K562 (cell line): ENCODE measurements at regions not wholly inside any gene's neighbourhood (a gene's known extent, or its start where the extent isn't known, plus 50 kb on each side); places are given as distances from the start of the nearest gene placed in this dataset.

Source experiments
- ATAC-seq: fragments of 200-7000 bp; cut with Tn5 transposase; 3 replicates; pipeline ENCODE4 v1.9.1; 2020; ENCODE audit warnings: moderate library complexity
- BruUV-seq: library from RNA; stranded (reverse); fragments of 400-500 nt; replicated peaks from 2 replicates; lab custom pipeline; 2021; lab: Mats Ljungman, UMichigan
- CTCF ChIA-PET: fragments of 300-600 bp; formaldehyde crosslinking; extraction: SDS; loops from one replicate; lab custom pipeline; 2021; ENCODE audit warnings: low intra/inter-chr PET ratio; lab: Yijun Ruan, JAX
- POLR2A ChIA-PET: fragments of 300-600, 350-650 bp; sonication (Branson Sonifier 250); formaldehyde crosslinking; extraction: SDS; loops from one replicate; lab custom pipeline; 2021; ENCODE audit warnings: antibody characterized with exemption, inconsistent platforms; lab: Yijun Ruan, JAX
- DNase-seq, 4 experiments: peaks; one replicate each; pipeline versions ENCODE4 v3.0.0 to v3.0.0-alpha.2; 2011 to 2018; ENCODE audit warnings: low spot score in 3 of 4, mixed read lengths in 3 of 4; ENCODE audit errors: extremely low read depth in 1 of 4
- FAIRE-seq: peaks from 2 replicates; lab custom pipeline; 2011; peaks lifted over from hg19 to GRCh38; lab: Jason Lieb, UNC
- H2AFZ ChIP-seq: 2 replicates; pipeline ENCODE4 v1.6.0; 2011; ENCODE audit warnings: low read depth, low read length, control low read depth, inconsistent platforms
- H3K27ac ChIP-seq: fragments of 200-600 bp; 3 replicates; pipeline ENCODE4 v1.8.0; 2011; ENCODE audit warnings: low read depth, mild to moderate bottlenecking, control low read depth, inconsistent platforms, low read length, moderate library complexity, mixed read lengths; ENCODE audit errors: extremely low read depth
- H3K27me3 ChIP-seq, 2 experiments: fragments of 300-600 bp in 1 of 2; 2 replicates in 1 of 2; 3 replicates in 1 of 2; pipeline versions ENCODE4 v1.6.0 to v1.8.0; 2011; ENCODE audit warnings: inconsistent platforms in 2 of 2, low read length in 2 of 2, mild to moderate bottlenecking in 1 of 2, mixed read lengths in 1 of 2, moderate library complexity in 1 of 2; ENCODE audit not compliant: control insufficient read depth in 2 of 2, insufficient read depth in 2 of 2
- H3K36me3 ChIP-seq: fragments of 300-600 bp; 3 replicates; pipeline ENCODE4 v1.8.0; 2011; ENCODE audit warnings: mild to moderate bottlenecking, low read length, inconsistent platforms; ENCODE audit not compliant: control insufficient read depth, insufficient read depth
- H3K4me1 ChIP-seq, 2 experiments: fragments of 200-600 bp in 1 of 2; replicated peaks in 1 of 2; 2 replicates in 1 of 2; 3 replicates in 1 of 2; pipeline versions ENCODE4 v1.5.1 to v1.8.0; 2011; ENCODE audit warnings: inconsistent platforms in 2 of 2, low read length in 2 of 2, mild to moderate bottlenecking in 1 of 2, mixed read lengths in 1 of 2, moderate library complexity in 1 of 2; ENCODE audit not compliant: control insufficient read depth in 2 of 2, insufficient read depth in 2 of 2
- H3K4me2 ChIP-seq: 2 replicates; pipeline ENCODE4 v1.6.1; 2011; ENCODE audit warnings: low read length, control low read depth, inconsistent platforms, mixed read lengths; ENCODE audit not compliant: insufficient read depth
- H3K4me3 ChIP-seq: fragments of 200-600 bp; sonication (generic), shearing (Covaris generic); 2 replicates; pipeline ENCODE4 v1.5.1; 2016; ENCODE audit warnings: control low read depth, inconsistent platforms
- H3K79me2 ChIP-seq: fragments of 200-600 bp; 3 replicates; pipeline ENCODE4 v1.8.0; 2011; ENCODE audit warnings: low read length, inconsistent platforms; ENCODE audit not compliant: control insufficient read depth, insufficient read depth
- H3K9ac ChIP-seq, 2 experiments: 2 replicates each; pipeline versions ENCODE4 v1.6.0 to v1.6.1; 2011; ENCODE audit warnings: low read depth in 2 of 2, low read length in 2 of 2, control low read depth in 1 of 2, inconsistent platforms in 1 of 2, mild to moderate bottlenecking in 1 of 2, mixed read lengths in 1 of 2; ENCODE audit not compliant: insufficient read depth in 1 of 2
- H3K9me1 ChIP-seq: one replicate; pipeline ENCODE4 v1.6.0; 2011; ENCODE audit warnings: inconsistent platforms, mild to moderate bottlenecking, low read length, moderate library complexity; ENCODE audit not compliant: control insufficient read depth, insufficient read depth
- H3K9me3 ChIP-seq: replicated peaks from 2 replicates; pipeline ENCODE4 v1.5.1; 2011; ENCODE audit warnings: low read depth, low read length, inconsistent platforms; ENCODE audit not compliant: control insufficient read depth, insufficient read depth
- H4K20me1 ChIP-seq: replicated peaks from 2 replicates; pipeline ENCODE4 v1.6.1; 2011; ENCODE audit warnings: low read length, inconsistent platforms, mixed read lengths; ENCODE audit not compliant: control insufficient read depth, insufficient read depth
- DACH1 ChIP-seq: fragments of 450-650 bp; IDR thresholded peaks from 2 replicates; pipeline ENCODE4 v1.6.1; 2018; ENCODE audit not compliant: partially characterized antibody
- KAT7 ChIP-seq: sonication (generic); formaldehyde crosslinking; IDR thresholded peaks from 2 replicates; pipeline ENCODE4 v1.8.0; 2022; ENCODE audit warnings: missing genetic modification reagents, mild to moderate bottlenecking, borderline replicate concordance
- TBL1XR1 ChIP-seq, 2 experiments: IDR thresholded peaks; 2 replicates each; pipeline ENCODE4 v1.6.1; 2012; ENCODE audit warnings: improper control_type of control experiment in 2 of 2, low read length in 2 of 2, mild to moderate bottlenecking in 1 of 2
- TEAD4 ChIP-seq, 2 experiments: sonication (generic) in 1 of 2; formaldehyde crosslinking in 1 of 2; IDR thresholded peaks; 2 replicates each; pipeline versions ENCODE4 v1.6.1 to v1.8.0; 2012 to 2022; ENCODE audit warnings: borderline replicate concordance in 1 of 2, inconsistent platforms in 1 of 2, low read length in 1 of 2, mild to moderate bottlenecking in 1 of 2, missing genetic modification reagents in 1 of 2
- ZEB2 ChIP-seq: fragments of 450-650 bp; IDR thresholded peaks from 2 replicates; pipeline ENCODE4 v1.6.1; 2016
- ZNF239 ChIP-seq: fragments of 250-450 bp; sonication (Bioruptor Pico); IDR thresholded peaks from 2 replicates; pipeline ENCODE4 v1.4.0; 2020; ENCODE audit warnings: mild to moderate bottlenecking
- WGBS: fragments of 100-300 bp; shearing (Covaris generic); methylation state at CpG from one replicate; pipeline ENCODE4 v1.1.6; 2016; ENCODE audit warnings: low coverage, mixed read lengths; ENCODE audit not compliant: insufficient coverage; ENCODE audit errors: missing lambda C conversion rate; 5-methylcytosine and 5-hydroxymethylcytosine counted together
- in situ Hi-C: fragments of 300-500 bp; cut with MboI; formaldehyde crosslinking; loops from 4 replicates; pipeline ENCODE4 v1.15.0; 2018; ENCODE audit warnings: inconsistent platforms, mixed read lengths
- intact Hi-C: fragments of 100-400 bp; cut with micrococcal nuclease; formaldehyde crosslinking; loops from 2 replicates; pipeline ENCODE4 v1.14.2; 2022
- TF ChIP-seq, protein P1 (sequence below): sonication (generic); formaldehyde crosslinking; IDR thresholded peaks from 2 replicates; pipeline ENCODE4 v1.8.0; 2022; ENCODE audit warnings: mild to moderate bottlenecking, missing genetic modification reagents
- TF ChIP-seq, protein P2 (sequence below), 2 experiments: fragments of 450-650 bp; IDR thresholded peaks; 2 replicates each; pipeline ENCODE4 v1.6.1; 2016
- TF ChIP-seq, protein P3 (sequence below): fragments of 250-450 bp; sonication (Bioruptor Pico); IDR thresholded peaks from 2 replicates; pipeline ENCODE4 v1.9.0; 2021; ENCODE audit warnings: mild to moderate bottlenecking
- TF ChIP-seq, protein P4 (sequence below): fragments of 250-450 bp; sonication (Bioruptor Pico); IDR thresholded peaks from 2 replicates; pipeline ENCODE4 v1.4.0; 2020; ENCODE audit warnings: borderline replicate concordance

DNA sequence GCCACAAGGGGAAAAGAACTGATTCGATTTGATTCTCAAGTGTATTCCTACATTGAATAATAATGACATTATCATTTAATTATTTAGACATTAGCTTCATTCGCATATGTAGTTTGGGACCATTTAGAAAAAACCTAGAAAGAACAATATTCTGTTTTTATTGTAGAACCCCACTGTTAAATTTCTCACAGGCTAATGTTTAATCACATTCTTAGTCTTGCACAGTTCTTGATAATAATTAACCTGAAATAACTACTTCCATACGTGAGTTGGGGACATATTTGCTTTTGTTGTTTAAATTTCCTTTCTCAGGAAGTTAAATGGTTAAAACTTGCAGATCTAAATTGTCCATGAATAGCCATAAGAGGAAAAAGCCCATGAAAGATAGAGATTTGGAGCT, 275.2 kb downstream of the TFAP2B start:
- Histone ChIP-seq H3K4me1 (no peaks in the 10 kb centered on the region; a peak in 2 of 5 replicates), H2AFZ (no peak overlapping the region), H3K27ac (no peak overlapping the region), H3K9me1 (no peaks in the 10 kb centered on the region), H3K4me2 (no peak overlapping the region), H4K20me1 (no peaks in the 10 kb centered on the region), H3K9me3 (peaks cover 6% of the 10 kb centered on the region; the same call in 1 of the 2 replicates), H3K9ac (no peak overlapping the region), H3K4me3 (no peak overlapping the region), H3K79me2 (no peaks in the 10 kb centered on the region), H3K27me3 (no peaks in the 10 kb centered on the region), H3K36me3 (no peaks in the 10 kb centered on the region)
- ATAC-seq (no peak), FAIRE-seq (no peak), DNase-seq (no peak)
- POLR2A ChIA-PET, result no interaction called here
- intact Hi-C loops, result no loop called here
- CTCF ChIA-PET, result no interaction called here
- TF ChIP-seq, protein P1, sequence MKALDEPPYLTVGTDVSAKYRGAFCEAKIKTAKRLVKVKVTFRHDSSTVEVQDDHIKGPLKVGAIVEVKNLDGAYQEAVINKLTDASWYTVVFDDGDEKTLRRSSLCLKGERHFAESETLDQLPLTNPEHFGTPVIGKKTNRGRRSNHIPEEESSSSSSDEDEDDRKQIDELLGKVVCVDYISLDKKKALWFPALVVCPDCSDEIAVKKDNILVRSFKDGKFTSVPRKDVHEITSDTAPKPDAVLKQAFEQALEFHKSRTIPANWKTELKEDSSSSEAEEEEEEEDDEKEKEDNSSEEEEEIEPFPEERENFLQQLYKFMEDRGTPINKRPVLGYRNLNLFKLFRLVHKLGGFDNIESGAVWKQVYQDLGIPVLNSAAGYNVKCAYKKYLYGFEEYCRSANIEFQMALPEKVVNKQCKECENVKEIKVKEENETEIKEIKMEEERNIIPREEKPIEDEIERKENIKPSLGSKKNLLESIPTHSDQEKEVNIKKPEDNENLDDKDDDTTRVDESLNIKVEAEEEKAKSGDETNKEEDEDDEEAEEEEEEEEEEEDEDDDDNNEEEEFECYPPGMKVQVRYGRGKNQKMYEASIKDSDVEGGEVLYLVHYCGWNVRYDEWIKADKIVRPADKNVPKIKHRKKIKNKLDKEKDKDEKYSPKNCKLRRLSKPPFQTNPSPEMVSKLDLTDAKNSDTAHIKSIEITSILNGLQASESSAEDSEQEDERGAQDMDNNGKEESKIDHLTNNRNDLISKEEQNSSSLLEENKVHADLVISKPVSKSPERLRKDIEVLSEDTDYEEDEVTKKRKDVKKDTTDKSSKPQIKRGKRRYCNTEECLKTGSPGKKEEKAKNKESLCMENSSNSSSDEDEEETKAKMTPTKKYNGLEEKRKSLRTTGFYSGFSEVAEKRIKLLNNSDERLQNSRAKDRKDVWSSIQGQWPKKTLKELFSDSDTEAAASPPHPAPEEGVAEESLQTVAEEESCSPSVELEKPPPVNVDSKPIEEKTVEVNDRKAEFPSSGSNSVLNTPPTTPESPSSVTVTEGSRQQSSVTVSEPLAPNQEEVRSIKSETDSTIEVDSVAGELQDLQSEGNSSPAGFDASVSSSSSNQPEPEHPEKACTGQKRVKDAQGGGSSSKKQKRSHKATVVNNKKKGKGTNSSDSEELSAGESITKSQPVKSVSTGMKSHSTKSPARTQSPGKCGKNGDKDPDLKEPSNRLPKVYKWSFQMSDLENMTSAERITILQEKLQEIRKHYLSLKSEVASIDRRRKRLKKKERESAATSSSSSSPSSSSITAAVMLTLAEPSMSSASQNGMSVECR (CRISPR knock-in tag), result no peak
- no peak for TF ChIP-seq ZNF239 (CRISPR knock-in tag)
- TF ChIP-seq, protein P2, sequence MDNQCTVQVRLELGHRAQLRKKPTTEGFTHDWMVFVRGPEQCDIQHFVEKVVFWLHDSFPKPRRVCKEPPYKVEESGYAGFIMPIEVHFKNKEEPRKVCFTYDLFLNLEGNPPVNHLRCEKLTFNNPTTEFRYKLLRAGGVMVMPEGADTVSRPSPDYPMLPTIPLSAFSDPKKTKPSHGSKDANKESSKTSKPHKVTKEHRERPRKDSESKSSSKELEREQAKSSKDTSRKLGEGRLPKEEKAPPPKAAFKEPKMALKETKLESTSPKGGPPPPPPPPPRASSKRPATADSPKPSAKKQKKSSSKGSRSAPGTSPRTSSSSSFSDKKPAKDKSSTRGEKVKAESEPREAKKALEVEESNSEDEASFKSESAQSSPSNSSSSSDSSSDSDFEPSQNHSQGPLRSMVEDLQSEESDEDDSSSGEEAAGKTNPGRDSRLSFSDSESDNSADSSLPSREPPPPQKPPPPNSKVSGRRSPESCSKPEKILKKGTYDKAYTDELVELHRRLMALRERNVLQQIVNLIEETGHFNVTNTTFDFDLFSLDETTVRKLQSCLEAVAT (IDR thresholded peaks at IDR 0.05), result no peak
- TF ChIP-seq DACH1, result no peak
- TF ChIP-seq TBL1XR1 (IDR thresholded peaks at IDR 0.05; ENCODE audit: low read length in 2 of 2), result no peak
- no peak for TF ChIP-seq TEAD4 (IDR thresholded peaks at IDR 0.05; ENCODE audit: low read length)
- no peak for TF ChIP-seq TEAD4 (CRISPR knock-in tag; IDR thresholded peaks at IDR 0.05; ENCODE audit: borderline replicate concordance)
- TF ChIP-seq, protein P3, sequence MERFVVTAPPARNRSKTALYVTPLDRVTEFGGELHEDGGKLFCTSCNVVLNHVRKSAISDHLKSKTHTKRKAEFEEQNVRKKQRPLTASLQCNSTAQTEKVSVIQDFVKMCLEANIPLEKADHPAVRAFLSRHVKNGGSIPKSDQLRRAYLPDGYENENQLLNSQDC, result no peak
- TF ChIP-seq, protein P4, sequence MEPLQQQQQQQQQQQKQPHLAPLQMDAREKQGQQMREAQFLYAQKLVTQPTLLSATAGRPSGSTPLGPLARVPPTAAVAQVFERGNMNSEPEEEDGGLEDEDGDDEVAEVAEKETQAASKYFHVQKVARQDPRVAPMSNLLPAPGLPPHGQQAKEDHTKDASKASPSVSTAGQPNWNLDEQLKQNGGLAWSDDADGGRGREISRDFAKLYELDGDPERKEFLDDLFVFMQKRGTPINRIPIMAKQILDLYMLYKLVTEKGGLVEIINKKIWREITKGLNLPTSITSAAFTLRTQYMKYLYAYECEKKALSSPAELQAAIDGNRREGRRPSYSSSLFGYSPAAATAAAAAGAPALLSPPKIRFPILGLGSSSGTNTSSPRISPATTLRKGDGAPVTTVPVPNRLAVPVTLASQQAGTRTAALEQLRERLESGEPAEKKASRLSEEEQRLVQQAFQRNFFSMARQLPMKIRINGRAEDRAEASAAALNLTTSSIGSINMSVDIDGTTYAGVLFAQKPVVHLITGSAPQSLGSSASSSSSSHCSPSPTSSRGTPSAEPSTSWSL (CRISPR knock-in tag), result no peak
- no peak for TF ChIP-seq KAT7
- TF ChIP-seq ZEB2, result no peak
- BruUV-seq, result no TSS peak
- in situ Hi-C loops, result no loop called here
- 43% methylated on average over 3 of the region's 3 CpGs for WGBS
